Ammon's horn (tissue), 1 donor: ENCODE measurements at regions not wholly inside any gene's neighbourhood (a gene's known extent, or its start where the extent isn't known, plus 50 kb on each side); places are given as distances from the start of the nearest gene placed in this dataset.

Experiments used
- DNase-seq: peaks from one replicate; pipeline ENCODE4 v3.0.0-alpha.2; 2016; ENCODE audit warnings: low spot score

- DNase-seq: no peak
These were observed 232.0 kb downstream of the ANAPC1 start for GRCh38 chr2:111652038-111652437.

GRCh38 chr2:111652681-111653080 is 231.3 kb downstream of the ANAPC1 start:
- no peak for DNase-seq

- no peak for DNase-seq
These were observed 230.8 kb downstream of the ANAPC1 start for GRCh38 chr2:111653103-111653624.

DNA sequence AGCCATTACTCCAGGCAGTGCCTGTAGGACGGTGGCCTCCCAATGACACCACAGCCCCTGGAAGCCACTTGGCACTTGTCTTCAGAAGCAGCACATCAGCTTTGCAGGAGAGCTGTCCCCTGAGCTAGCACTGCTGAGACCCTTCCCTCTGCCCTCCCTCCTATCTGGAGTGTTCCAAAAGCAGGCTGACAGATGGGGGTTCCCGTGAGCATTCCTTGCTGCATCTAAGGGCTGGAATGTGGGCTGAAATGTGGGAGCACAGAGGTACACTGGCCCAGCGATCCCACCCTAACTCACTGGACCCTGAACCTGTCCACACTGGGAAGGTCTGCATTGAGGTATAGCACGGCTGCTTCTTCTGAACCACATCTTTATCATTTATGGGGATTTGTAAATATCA is 230.1 kb downstream of the ANAPC1 start:
- DNase-seq: no peak

- no peak for DNase-seq
These were observed 229.2 kb downstream of the ANAPC1 start for GRCh38 chr2:111654829-111655228.

- DNase-seq: no peak
These were observed 227.6 kb downstream of the ANAPC1 start for GRCh38 chr2:111656436-111656835.

DNA sequence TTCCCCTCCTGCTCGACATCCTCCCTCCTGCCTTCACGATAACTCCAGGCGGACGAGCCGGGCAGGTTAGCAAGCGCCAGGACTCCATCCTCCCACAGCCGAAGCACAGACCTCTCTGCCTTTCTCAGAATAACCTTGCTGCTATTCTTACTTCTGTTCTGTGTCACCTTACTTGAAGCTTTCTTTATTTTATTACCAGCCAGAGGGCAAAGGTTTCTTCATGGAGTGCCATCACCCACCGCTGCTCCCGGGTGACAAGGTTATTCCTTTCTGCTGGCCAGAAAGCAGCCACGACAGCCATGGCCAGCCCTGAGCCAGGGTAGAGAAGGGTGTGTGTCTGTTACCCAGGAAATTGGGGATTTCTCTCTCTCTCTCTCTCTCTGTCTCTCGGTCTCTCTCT is 227.1 kb downstream of the ANAPC1 start:
- DNase-seq: no peak

DNA sequence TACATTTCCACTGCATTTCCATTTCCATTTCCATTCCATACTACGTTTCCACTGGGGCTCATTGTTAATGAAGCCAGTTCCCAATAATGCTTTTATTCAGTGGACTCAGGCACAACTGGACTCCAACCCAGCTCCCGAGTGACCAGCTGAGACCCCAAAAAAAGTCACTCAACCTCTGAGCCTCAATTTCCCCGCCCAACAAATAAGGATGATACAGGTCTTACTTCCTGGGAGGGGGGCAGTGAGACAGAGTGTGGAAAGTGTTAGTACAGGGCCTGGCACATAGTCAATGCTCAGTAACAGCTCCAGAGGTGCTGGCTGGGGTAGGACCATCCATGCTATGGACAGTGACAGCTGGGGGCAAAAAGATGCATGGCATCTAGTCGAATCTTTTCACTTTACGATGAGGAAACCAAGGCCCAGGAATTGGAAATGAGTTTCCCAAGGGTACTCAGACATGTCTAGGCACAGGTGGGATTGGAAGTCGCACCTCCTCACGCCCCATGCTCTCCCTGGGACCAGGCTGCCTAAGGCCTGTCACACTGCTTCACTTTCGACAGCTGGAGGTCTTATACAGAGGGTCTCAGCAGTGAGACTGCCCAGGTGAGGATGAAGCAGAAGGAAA is 226.5 kb downstream of the ANAPC1 start:
- no peak for DNase-seq

- DNase-seq: no peak
These were observed 224.3 kb downstream of the ANAPC1 start for GRCh38 chr2:111659361-111660333.

DNA sequence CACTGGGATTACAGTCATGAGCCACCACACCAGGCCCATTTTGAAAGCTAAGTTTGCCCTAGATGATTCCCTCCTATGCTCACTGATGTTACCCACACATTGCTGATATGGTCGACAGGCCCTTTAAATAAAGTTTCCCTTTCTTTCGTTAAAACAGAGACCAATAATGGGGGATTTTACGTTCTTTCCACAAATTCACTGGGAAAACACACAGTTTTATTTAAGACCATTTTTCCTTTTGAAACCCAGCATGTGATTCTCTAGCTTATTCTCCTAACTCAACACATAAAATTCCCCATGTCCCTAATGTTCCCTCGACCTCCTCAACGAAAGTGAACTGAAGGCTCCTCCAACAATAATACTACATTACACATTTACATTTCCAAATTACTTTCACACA is 223.2 kb downstream of the ANAPC1 start:
- DNase-seq: no peak

GRCh38 chr2:111661286-111661940 is 222.6 kb downstream of the ANAPC1 start:
- no peak for DNase-seq

DNA sequence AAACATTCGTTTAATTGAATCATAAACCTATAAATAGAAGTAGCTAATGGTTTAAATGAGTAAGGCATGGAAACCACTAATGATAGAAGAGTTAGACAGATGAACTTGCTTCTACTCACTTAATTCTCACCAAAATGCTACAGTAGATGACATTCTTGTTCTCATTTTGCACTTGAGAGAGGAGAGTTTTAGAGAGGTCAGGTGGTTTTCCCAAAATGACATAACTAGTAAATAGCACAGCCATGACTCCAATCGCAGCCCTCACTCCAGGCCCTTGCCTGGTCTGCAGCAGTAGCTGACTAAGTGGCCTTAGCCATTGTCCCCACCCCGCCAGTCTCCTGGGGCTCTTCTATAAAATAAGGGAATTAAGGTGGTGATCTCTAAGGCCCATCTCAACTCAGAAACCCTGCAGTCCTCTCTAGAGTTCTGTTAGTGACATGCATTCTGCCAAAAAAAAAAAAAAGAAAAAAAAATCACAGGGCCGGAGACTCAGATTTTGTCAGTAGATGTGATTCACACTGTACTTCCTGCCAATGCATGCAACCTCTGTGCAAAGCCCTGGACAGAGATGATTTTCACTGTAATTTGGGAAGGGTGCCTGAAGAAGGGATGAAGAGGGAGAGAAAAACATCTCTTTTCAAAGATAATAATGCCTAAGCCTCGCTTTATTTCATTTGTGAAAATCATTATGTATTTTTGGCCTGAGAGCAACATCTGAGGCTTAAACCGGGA is 221.8 kb downstream of the ANAPC1 start:
- DNase-seq: no peak

- no peak for DNase-seq
These were observed 221.1 kb downstream of the ANAPC1 start for GRCh38 chr2:111662771-111663470.

DNA sequence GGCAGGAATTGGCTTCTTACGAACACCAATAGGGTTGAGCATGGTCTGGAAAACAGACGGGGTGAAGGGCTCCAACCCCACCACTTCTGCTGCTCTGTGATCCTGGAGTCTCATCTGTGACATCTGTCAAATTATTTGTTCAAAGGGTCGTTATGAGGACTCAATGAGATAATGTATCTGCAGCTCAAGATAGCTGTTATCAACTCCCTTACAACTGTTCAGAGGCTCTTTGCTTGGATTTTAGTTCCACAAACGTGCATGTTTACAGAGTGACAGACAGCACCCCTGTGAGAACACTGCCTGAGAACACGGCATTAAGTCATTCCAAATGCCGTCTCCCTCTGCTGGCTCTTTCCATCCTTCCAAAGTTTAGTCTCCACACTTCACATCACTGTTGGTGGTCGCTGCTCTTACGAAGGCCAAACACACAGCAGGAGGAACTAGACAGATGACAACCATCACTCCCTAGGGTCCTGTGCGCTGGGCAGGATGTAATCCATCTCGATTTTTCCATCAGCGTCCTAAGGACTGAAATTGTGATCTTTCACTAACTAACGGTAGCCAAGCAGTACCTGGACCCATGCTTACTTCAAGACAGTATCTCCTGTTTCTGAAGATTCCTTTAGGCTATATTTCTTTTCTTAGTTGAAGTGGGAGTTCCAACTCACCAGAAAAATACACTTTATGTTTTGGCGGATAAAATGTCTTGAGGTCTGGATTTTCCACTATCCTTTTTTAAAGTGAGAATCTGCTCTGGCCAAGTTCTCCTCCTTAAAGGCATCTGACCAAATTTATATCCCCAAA is 220.3 kb downstream of the ANAPC1 start:
- no peak for DNase-seq

GRCh38 chr2:111664275-111664850 is 219.6 kb downstream of the ANAPC1 start:
- DNase-seq: no peak

- DNase-seq: no peak
These were observed 219.0 kb downstream of the ANAPC1 start for GRCh38 chr2:111665011-111665410.

GRCh38 chr2:111665551-111666116 is 218.4 kb downstream of the ANAPC1 start:
- DNase-seq: no peak

DNA sequence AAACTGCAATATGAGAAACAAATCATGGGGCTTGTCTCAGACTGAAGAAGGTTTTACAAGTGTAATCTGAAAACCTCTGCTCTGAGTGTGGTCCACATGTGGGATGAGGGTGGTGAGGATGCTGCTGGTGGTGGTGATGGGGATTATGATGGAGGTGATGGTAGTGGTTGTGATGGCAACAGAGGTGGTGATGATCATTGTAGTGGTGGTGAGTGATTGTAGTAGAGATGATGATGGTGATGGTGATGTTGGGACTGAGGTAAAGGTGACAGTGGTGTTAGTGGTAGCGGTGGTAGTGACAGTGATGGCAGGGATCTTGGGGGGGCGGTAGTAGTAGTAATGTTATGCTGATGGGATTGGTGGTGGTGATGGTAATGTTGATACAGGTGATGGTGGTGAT is 217.8 kb downstream of the ANAPC1 start:
- no peak for DNase-seq

GRCh38 chr2:111667001-111667400 is 217.0 kb downstream of the ANAPC1 start:
- no peak for DNase-seq
